Epithelial cell of proximal tubule (primary cell): ENCODE measurements at regions not wholly inside any gene's neighbourhood (a gene's known extent, or its start where the extent isn't known, plus 50 kb on each side); places are given as distances from the start of the nearest gene placed in this dataset.

Experiments used
- DNase-seq: peaks from one replicate; pipeline ENCODE4 v3.0.0-alpha.2; 2011; ENCODE audit warnings: low read depth
- H3K4me3 ChIP-seq: 2 replicates; pipeline ENCODE4 v1.5.1; 2011; ENCODE audit warnings: low read depth, mild to moderate bottlenecking, low read length
- CTCF ChIP-seq: conservative IDR thresholded peaks from 2 replicates; pipeline ENCODE4 v1.5.1; 2012; ENCODE audit warnings: low read depth, mild to moderate bottlenecking, low read length

GRCh38 chr9:13646500-13647021, 367.1 kb upstream of the MPDZ start:
- H3K4me3 ChIP-seq: no peak overlapping the region
- DNase-seq: no peak
- no peak for TF ChIP-seq CTCF

- no peak for TF ChIP-seq CTCF
- H3K4me3 ChIP-seq: no peak overlapping the region
- no peak for DNase-seq
Measured at GRCh38 chr9:13645557-13645956, 366.1 kb upstream of the MPDZ start.

GRCh38 chr9:13644675-13645074, 365.2 kb upstream of the MPDZ start:
- no peak for DNase-seq
- TF ChIP-seq CTCF: no peak
- no peak overlapping the region for H3K4me3 ChIP-seq

GRCh38 chr9:13642646-13643045, 363.2 kb upstream of the MPDZ start:
- DNase-seq: no peak
- TF ChIP-seq CTCF: no peak

GRCh38 chr9:13629067-13629466, 349.6 kb upstream of the MPDZ start:
- H3K4me3 ChIP-seq: no peak overlapping the region
- DNase-seq: no peak
- TF ChIP-seq CTCF: no peak

More at GRCh38 chr9:13642646-13643045, 363.2 kb upstream of the MPDZ start:
- H3K4me3 ChIP-seq: no peak overlapping the region

GRCh38 chr9:13628526-13628925, 349.0 kb upstream of the MPDZ start:
- no peak overlapping the region for H3K4me3 ChIP-seq
- no peak for DNase-seq
- TF ChIP-seq CTCF: no peak

GRCh38 chr9:13627502-13627901, 348.0 kb upstream of the MPDZ start:
- no peak for DNase-seq
- H3K4me3 ChIP-seq: no peak overlapping the region
- TF ChIP-seq CTCF: no peak
